Activated CD4-positive, CD25-positive, alpha-beta regulatory T cell (primary cell): ENCODE measurements at regions not wholly inside any gene's neighbourhood (a gene's known extent, or its start where the extent isn't known, plus 50 kb on each side); places are given as distances from the start of the nearest gene placed in this dataset.

Experiments
- DNase-seq, 4 experiments: peaks; one replicate each; lab custom pipeline; 2025; lab: John Stamatoyannopoulos, UW

- DNase-seq: no peak
Observed at GRCh38 chr12:127240249-127240929, 1026.6 kb upstream of the TMEM132C start.

- no peak for DNase-seq
Observed at GRCh38 chr12:127241072-127241817, 1025.7 kb upstream of the TMEM132C start.

DNA sequence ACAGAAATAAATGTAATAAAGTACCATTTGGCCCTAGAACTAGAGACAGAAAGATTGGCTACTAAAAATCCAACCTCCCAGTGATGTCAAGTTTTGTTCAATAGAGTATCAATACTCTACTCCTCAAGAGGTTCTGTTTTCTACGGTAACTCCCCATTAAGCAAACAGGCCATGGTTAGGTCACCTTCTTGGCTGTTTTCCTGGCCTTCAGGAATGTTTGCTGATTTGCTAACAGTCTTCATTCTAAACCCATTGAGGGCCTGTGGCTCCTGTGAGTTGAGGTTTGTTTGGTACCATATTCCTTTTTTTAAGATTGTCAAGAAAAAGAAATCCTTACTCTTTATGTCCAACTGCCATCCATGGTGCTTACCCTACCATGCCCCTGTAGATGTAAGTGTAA lies 1022.0 kb upstream of the TMEM132C start:
- DNase-seq: no peak

- DNase-seq: no peak
Observed at GRCh38 chr12:127245437-127245836, 1021.5 kb upstream of the TMEM132C start.

DNA sequence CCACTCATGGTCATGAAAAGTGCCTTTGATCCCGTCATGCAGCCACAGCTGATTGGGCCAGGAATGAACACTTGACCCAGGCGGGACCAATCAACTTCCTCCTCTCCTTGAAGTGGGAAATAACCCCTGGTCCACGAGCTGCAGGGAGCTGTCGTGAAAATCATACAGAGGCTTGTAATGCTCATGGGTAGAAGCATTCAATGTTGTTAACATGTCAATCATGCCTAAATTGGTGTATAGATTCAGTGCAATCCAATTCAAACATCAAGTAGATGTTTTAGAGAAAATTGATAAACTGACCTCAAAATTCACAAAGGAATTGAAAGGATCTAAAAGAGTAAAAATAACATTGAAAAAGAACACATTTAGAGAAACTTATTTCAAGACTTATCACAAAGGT lies 1019.0 kb upstream of the TMEM132C start:
- no peak for DNase-seq

DNA sequence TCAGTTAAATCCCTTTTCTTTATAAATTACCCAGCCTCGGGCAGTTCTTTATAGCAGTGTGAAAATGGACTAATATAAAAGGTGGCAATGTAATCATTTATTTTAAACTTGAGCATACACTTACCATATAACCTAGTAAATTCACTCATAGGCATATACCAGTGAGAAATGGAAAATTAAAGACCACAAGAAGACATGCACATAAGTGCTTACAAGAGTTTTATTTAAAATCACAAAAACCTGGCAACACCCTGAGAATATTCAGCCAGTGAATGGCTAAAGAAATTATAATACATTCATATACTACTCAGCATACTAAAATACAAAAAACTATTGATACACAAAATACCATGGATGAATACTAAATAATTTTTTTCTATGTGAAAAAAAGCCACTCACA lies 1017.5 kb upstream of the TMEM132C start:
- no peak for DNase-seq

- no peak for DNase-seq
Observed at GRCh38 chr12:127253797-127254327, 1013.1 kb upstream of the TMEM132C start.

- DNase-seq: no peak
Observed at GRCh38 chr12:127254420-127254955, 1012.5 kb upstream of the TMEM132C start.

DNA sequence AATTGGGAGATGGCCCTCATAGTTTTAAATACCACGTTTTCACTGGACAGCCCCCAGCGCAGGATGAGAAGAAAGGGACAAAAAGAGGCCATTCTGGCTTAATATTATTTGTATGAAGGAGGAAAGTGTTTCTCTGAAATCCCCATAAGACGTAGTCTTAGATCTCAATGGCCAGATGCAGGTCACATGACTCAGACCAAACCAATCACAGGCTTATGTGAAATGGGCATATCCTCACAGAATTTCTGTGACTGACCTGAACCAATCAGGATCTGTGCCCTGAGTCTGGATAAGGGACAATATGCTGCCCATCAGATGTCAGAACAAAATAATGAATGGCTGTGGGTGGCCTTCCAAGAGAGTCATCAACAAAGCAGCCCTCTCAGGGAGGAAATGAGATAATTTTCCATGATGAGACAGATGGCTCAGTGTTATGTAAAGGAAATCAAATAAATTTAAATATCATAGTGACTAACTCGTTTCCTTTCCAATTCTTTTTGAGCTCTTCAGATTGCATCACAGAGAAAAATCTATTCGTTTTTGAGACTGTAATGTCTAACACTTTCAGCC lies 1009.5 kb upstream of the TMEM132C start:
- DNase-seq: no peak

DNA sequence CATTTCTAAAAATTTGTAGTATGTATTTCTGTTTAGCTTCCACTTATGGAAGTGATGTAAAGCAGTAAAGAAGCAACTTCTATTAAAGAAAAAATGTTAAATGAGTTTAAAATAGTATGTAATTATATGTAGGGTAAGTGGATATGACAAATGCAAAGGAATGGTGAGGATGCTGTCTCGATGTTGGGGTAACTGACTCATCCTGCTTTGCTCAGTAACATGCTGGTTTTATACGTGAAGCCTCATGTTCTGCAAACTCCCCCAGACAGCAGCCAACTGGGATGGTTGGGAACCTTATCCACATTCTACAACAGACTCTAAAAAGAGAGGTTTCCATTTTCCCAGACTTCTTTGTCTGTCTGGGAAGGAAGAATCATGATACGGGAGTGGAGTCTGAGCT lies 1006.4 kb upstream of the TMEM132C start:
- no peak for DNase-seq

- no peak for DNase-seq
Observed at GRCh38 chr12:127260999-127261398, 1006.0 kb upstream of the TMEM132C start.

DNA sequence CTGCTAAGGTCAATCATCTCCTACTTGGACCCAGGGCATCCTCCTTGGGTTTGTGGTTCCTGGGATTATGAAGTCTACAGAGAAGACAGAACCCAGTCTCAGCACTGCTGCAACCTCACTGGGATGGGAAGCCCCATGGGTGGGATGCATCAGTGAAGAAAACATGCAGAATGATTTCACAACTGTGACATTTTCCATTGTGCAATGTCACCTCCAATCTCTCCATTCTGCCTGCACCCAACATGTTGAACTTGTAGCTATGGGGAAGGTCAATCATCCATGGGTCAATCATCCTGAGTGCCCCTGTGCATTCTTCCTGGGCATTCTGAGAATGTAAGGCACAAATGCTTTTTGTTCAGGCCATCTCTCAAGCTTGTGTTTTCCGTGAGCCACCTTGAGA lies 1004.4 kb upstream of the TMEM132C start:
- DNase-seq: no peak

GRCh38 chr12:127263621-127264020 lies 1003.3 kb upstream of the TMEM132C start:
- DNase-seq: no peak

DNA sequence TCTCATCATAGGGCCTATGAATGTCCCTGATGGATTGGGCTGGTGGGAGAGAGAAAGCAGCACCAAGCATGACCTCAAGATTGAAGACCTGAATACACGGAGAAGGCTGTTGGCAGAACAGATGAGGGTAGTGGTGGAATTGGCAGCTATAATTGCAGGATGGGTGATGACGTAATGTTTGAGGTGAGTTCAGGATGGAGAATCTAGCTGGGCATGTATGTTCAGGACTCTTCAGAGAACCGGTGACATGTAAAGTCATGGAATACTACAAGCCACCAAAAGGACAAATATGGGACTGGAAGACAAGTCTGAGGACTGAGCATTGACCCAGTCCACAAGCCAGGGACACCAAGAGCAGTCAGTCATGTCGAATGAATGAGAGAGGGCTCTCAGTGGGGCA lies 999.8 kb upstream of the TMEM132C start:
- no peak for DNase-seq

DNA sequence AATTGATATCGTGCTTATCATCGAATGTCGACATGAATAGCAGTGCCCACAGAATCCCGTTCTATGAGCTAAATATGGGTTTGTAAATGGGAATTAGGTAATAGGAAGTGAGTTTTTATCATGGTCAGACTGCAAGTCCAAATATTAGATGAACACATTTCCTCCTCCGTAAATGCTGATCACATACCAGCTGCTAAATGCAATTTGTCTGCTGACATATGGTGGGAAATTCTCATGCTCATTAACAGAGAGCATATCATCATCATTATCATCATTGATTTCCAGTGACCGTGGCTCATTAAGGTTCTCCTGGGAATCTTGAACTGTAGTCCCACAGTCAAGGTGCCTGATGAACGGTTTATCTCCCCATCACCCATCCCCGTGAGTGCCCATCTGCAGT lies 998.8 kb upstream of the TMEM132C start:
- no peak for DNase-seq

- no peak for DNase-seq
Observed at GRCh38 chr12:127268706-127269425, 998.1 kb upstream of the TMEM132C start.

GRCh38 chr12:127270193-127270592 lies 996.8 kb upstream of the TMEM132C start:
- no peak for DNase-seq

DNA sequence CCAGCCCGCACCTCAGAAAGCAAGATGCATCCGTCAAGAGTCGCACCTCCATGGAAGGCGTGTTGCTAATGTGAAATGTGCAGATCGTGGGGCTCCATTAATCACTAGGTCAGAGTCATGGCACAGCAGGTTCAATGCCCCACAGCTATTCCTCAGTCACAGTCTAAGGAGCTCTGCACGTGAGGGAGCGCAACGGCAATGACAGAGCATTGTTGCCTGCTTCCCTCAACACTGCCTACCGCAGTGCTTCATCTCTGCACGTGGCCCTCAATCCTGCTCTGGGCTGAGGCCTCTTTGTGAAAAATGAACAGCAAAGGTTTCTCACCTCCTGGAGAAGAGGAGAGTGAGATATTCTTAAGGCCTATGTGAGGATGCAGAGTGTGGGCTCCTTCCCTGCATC lies 995.2 kb upstream of the TMEM132C start:
- DNase-seq: no peak

DNA sequence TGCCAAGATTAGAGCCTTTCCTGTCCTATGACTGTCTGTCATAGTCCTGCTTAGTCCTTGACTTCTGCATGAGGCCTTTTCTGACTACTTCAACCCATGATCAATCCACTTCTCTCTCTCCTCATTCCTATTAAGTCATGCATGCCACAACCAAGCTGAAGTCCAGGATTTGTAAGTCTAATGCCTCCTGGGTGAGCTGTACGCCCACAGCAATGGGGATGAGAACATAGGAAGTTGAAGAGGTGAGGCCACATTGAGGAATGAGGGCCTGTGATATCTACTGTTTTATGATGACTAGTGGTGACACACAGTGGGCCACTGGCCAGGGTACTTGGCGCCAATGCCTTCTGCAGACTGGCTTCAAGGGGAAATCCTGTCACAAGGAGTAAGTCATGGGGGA lies 994.1 kb upstream of the TMEM132C start:
- DNase-seq: no peak

DNA sequence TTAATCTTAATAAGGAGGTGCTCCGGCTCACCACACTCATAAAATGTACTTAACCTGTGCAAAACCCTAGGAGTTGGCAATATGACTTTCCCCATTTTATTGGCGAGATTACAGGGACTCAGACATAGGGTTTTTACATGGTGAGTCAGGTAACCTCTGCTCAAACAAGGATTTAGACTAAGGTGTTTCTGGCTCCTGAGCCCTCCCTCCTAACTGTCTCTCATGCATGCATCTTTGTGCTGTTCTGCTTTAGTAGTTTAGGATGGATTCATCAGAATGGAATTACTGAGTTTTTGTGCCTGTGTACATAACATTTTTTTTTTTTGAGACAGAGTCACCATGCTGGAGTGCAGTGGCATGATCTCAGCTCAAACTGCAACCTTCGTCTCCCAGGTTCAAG lies 993.3 kb upstream of the TMEM132C start:
- no peak for DNase-seq

DNA sequence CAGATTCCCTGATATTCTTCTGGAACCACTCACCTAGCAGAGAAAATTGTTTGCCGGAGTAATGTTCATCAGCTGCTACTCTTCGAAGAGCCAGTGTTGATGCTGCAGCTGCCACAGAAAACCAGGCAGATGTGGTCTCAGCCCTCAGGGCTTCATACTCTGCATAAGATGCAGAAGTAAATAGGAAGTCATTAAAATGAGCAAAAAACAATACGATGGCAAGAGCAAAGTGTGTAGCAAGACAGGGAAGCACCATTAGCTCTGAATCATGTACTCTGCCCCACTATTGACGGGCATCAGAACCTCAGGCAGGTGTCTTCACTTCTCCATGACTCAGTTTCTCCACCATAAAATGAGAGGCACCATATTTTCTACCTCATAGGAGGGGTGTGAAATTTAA lies 991.6 kb upstream of the TMEM132C start:
- no peak for DNase-seq

DNA sequence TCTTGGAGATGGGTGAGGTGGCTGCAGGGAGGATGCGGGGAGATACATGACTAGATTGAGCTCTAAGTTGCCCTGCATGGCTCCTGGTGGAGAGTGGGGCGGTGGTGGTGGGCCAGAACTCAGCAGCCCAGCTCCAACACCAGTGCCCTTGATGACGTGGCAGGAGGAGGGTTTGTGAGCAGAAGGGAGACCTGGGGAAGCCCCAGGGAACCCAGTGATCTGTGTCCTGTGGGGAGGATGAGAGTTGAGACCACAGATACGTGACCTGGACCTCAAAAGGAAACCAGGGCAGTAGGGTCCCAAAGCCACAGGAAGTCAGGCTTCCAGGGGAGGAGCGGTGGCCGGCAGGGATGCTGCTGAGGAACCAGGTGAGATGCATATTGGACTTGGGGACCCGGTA lies 989.1 kb upstream of the TMEM132C start:
- DNase-seq: no peak
